Mucosa of gallbladder (tissue), 1 donor: ENCODE measurements at regions not wholly inside any gene's neighbourhood (a gene's known extent, or its start where the extent isn't known, plus 50 kb on each side); places are given as distances from the start of the nearest gene placed in this dataset.
"Not testable (repeated sequence)": the region's sequence is repeated elsewhere in the genome, so short reads cannot be mapped to it uniquely, and the experiment has no call there.

Experiments used
- DNase-seq: peaks from one replicate; pipeline ENCODE4 v3.0.0-alpha.2; 2020; ENCODE audit warnings: low spot score
- donor health status: DM: no; HTN: no; CAD: no.

- no peak for DNase-seq
These were observed 51.9 kb upstream of the SPDL1 start for GRCh38 chr5:169531631-169532030.

- no peak for DNase-seq
These were observed 55.7 kb upstream of the SPDL1 start for GRCh38 chr5:169527863-169528262.

- DNase-seq, result no peak
These were observed 56.5 kb upstream of the SPDL1 start for GRCh38 chr5:169527066-169527465.

- no peak for DNase-seq
These were observed 60.7 kb upstream of the SPDL1 start for GRCh38 chr5:169522851-169523250.

GRCh38 chr5:169521366-169521983 lies 62.1 kb upstream of the SPDL1 start:
- DNase-seq, result peak; percentile 14

GRCh38 chr5:169519358-169519757 lies 64.2 kb upstream of the SPDL1 start:
- no peak for DNase-seq

GRCh38 chr5:169518779-169519178 lies 64.8 kb upstream of the SPDL1 start:
- DNase-seq, result not testable (repeated sequence)

GRCh38 chr5:169512385-169512784 lies 71.2 kb upstream of the SPDL1 start:
- DNase-seq, result no peak

- DNase-seq, result no peak
These were observed 71.9 kb upstream of the SPDL1 start for GRCh38 chr5:169511708-169512107.

GRCh38 chr5:169507051-169507450 lies 76.5 kb upstream of the SPDL1 start:
- no peak for DNase-seq

GRCh38 chr5:169503886-169504285 lies 79.7 kb upstream of the SPDL1 start:
- no peak for DNase-seq

- DNase-seq, result no peak
These were observed 83.5 kb upstream of the SPDL1 start for GRCh38 chr5:169499990-169500505.

- no peak for DNase-seq
These were observed 86.7 kb upstream of the SPDL1 start for GRCh38 chr5:169496878-169497277.

GRCh38 chr5:169494941-169495548 lies 88.5 kb upstream of the SPDL1 start:
- DNase-seq, result peak; percentile 12

GRCh38 chr5:169494383-169494935 lies 89.1 kb upstream of the SPDL1 start:
- no peak for DNase-seq

- DNase-seq, result no peak
These were observed 109.3 kb upstream of the SPDL1 start for GRCh38 chr5:169474226-169474625.

GRCh38 chr5:169472544-169472943 lies 111.0 kb upstream of the SPDL1 start:
- no peak for DNase-seq

GRCh38 chr5:169471021-169471420 lies 112.6 kb upstream of the SPDL1 start:
- no peak for DNase-seq

- no peak for DNase-seq
These were observed 116.4 kb upstream of the SPDL1 start for GRCh38 chr5:169467041-169467771.

GRCh38 chr5:169460896-169461295 lies 122.7 kb upstream of the SPDL1 start:
- DNase-seq, result no peak

- no peak for DNase-seq
These were observed 123.5 kb upstream of the SPDL1 start for GRCh38 chr5:169460123-169460522.

- DNase-seq, result no peak
These were observed 125.4 kb upstream of the SPDL1 start for GRCh38 chr5:169458221-169458620.

GRCh38 chr5:169450464-169450863 lies 133.1 kb upstream of the SPDL1 start:
- no peak for DNase-seq
